DOHH2 (cell line): ENCODE measurements at regions not wholly inside any gene's neighbourhood (a gene's known extent, or its start where the extent isn't known, plus 50 kb on each side); places are given as distances from the start of the nearest gene placed in this dataset.

Experiments
- H3F3A ChIP-seq: fragments of 200-600 bp; sonication (generic), shearing (Covaris generic); 2 replicates; pipeline ENCODE4 v1.6.0; 2016; ENCODE audit warnings: antibody characterized with exemption, mild to moderate bottlenecking; ENCODE audit not compliant: control insufficient read depth, insufficient read depth
- H3K27ac ChIP-seq: fragments of 200-600 bp; sonication (generic); 2 replicates; pipeline ENCODE4 v1.5.1; 2014; ENCODE audit warnings: low read depth, mild to moderate bottlenecking, low read length, moderate library complexity
- H3K27me3 ChIP-seq: fragments of 200-600 bp; sonication (generic); 2 replicates; pipeline ENCODE4 v1.6.1; 2014; ENCODE audit warnings: mild to moderate bottlenecking, low read length, mixed read lengths; ENCODE audit not compliant: control insufficient read depth
- H3K36me3 ChIP-seq: fragments of 200-600 bp; sonication (generic); 2 replicates; pipeline ENCODE4 v1.6.1; 2014; ENCODE audit warnings: mild to moderate bottlenecking, low read length, moderate library complexity, mixed read lengths; ENCODE audit not compliant: control insufficient read depth
- H3K4me1 ChIP-seq: fragments of 200-600 bp; sonication (generic); 2 replicates; pipeline ENCODE4 v1.6.1; 2014; ENCODE audit warnings: mild to moderate bottlenecking, low read length, mixed read lengths; ENCODE audit not compliant: control insufficient read depth
- H3K4me2 ChIP-seq: fragments of 200-600 bp; sonication (generic); 2 replicates; pipeline ENCODE4 v1.6.0; 2014; ENCODE audit warnings: mild to moderate bottlenecking, low read length, moderate library complexity
- H3K4me3 ChIP-seq: fragments of 200-600 bp; sonication (generic); 2 replicates; pipeline ENCODE4 v1.5.1; 2014; ENCODE audit warnings: mild to moderate bottlenecking, low read length, mixed read lengths
- H3K79me2 ChIP-seq: fragments of 200-600 bp; sonication (generic); 2 replicates; pipeline ENCODE4 v1.6.1; 2014; ENCODE audit warnings: mild to moderate bottlenecking, low read length, mixed read lengths; ENCODE audit not compliant: control insufficient read depth
- H3K9me2 ChIP-seq: fragments of 200-600 bp; sonication (generic); replicated peaks from 2 replicates; pipeline ENCODE4 v1.6.1; 2014; ENCODE audit warnings: mild to moderate bottlenecking, low read length, mixed read lengths; ENCODE audit not compliant: control insufficient read depth
- H3K9me3 ChIP-seq: fragments of 200-600 bp; sonication (generic); 2 replicates; pipeline ENCODE4 v1.6.1; 2014; ENCODE audit warnings: antibody characterized with exemption, low read length, mixed read lengths; ENCODE audit not compliant: control insufficient read depth, insufficient read depth
- H4K20me1 ChIP-seq: fragments of 200-600 bp; sonication (generic); 2 replicates; pipeline ENCODE4 v1.6.0; 2014; ENCODE audit warnings: low read depth, mild to moderate bottlenecking, antibody characterized with exemption, low read length, moderate library complexity; ENCODE audit not compliant: control insufficient read depth, insufficient read depth
- CTCF ChIP-seq: fragments of 200-600 bp; sonication (generic); IDR thresholded peaks from one replicate; pipeline ENCODE4 v1.5.1; 2014; ENCODE audit warnings: antibody characterized with exemption, mild to moderate bottlenecking, low read depth, low read length; ENCODE audit not compliant: poor library complexity, severe bottlenecking
- EZH2phosphoT487 ChIP-seq: fragments of 200-600 bp; sonication (generic); IDR thresholded peaks from 2 replicates; pipeline ENCODE4 v1.6.1; 2017; ENCODE audit warnings: borderline replicate concordance, mild to moderate bottlenecking, antibody characterized with exemption, low read length, moderate library complexity, mixed read lengths

GRCh38 chr3:64908251-64908685, 220.5 kb upstream of the ADAMTS9 start:
- Histone ChIP-seq H3F3A (no peaks in the 10 kb centered on the region), H3K9me3 (no peaks in the 10 kb centered on the region), H3K4me2 (no peak overlapping the region), H4K20me1 (no peaks in the 10 kb centered on the region), H3K27me3 (no peaks in the 10 kb centered on the region), H3K9me2 (no peaks in the 10 kb centered on the region), H3K4me1 (no peaks in the 10 kb centered on the region), H3K79me2 (no peaks in the 10 kb centered on the region), H3K4me3 (no peak overlapping the region), H3K27ac (no peak overlapping the region), H3K36me3 (no peaks in the 10 kb centered on the region)
- TF ChIP-seq EZH2phosphoT487 (no peak), CTCF (no peak)

DNA sequence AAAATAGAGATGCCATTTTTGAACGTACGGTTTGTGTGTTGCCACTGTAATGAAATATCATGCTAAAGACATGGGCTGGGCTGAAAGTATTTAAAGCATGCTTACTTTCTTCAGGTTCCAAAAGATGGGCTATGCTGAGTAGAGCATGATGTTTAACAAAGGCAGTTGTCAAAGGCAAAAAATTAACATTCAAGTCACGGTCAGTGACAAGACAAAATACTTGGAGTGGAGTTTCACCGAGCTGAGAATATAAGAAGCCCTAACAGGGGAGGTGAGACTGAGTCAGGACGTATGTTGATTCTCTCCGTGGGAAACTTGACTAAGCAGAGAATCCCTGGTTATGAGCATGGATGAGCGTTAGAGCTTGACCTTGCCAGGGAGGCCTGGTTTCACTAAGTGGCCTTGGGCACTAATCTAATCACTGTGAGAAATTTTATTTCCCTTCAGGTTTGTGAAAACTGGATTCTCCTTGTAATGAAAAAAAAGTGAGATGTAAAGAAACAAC, 218.2 kb upstream of the ADAMTS9 start:
- H3F3A ChIP-seq, result no peaks in the 10 kb centered on the region
- no peak overlapping the region for H3K27ac ChIP-seq
- H3K36me3 ChIP-seq, result no peaks in the 10 kb centered on the region
- no peaks in the 10 kb centered on the region for H3K27me3 ChIP-seq
- no peaks in the 10 kb centered on the region for H3K4me1 ChIP-seq
- no peaks in the 10 kb centered on the region for H3K79me2 ChIP-seq
- TF ChIP-seq CTCF, result no peak
- no peak for TF ChIP-seq EZH2phosphoT487
- H3K4me3 ChIP-seq, result no peak overlapping the region
- H3K9me2 ChIP-seq, result no peaks in the 10 kb centered on the region
- H3K4me2 ChIP-seq, result no peak overlapping the region
- H4K20me1 ChIP-seq, result no peaks in the 10 kb centered on the region
- peaks cover 2% of the 10 kb centered on the region; the same call in 1 of the 2 replicates for H3K9me3 ChIP-seq

DNA sequence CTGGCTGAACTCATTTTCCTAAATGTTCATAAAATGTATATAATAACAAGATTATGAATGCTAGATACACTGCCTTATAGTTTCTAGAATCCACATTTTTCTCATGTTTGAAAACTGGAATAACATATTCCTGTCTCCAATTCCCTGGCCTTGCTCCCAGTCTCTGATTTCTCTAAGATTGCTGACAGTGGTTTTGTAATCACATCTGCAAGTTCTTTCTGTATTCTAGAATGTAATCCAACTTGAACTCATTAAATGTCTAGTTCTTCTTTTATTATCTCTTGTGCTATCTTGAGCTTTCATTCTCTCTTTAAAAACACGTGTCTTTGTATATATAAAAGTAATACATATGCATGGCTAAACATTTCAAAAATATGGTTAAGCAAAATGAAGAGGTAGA, 215.2 kb upstream of the ADAMTS9 start:
- Histone ChIP-seq H3K4me2 (no peak overlapping the region), H3K9me2 (no peaks in the 10 kb centered on the region), H3K27ac (no peak overlapping the region)

More for the DNA sequence above, 215.2 kb upstream of the ADAMTS9 start:
- Histone ChIP-seq H3K36me3 (no peaks in the 10 kb centered on the region), H3K9me3 (peaks cover 2% of the 10 kb centered on the region; the same call in 1 of the 2 replicates), H3K79me2 (no peaks in the 10 kb centered on the region), H3K4me3 (no peak overlapping the region), H3K27me3 (no peaks in the 10 kb centered on the region), H3F3A (no peaks in the 10 kb centered on the region), H3K4me1 (no peaks in the 10 kb centered on the region), H4K20me1 (no peaks in the 10 kb centered on the region)
- TF ChIP-seq CTCF (no peak), EZH2phosphoT487 (no peak)
